GM18858 (cell line): ENCODE measurements at regions not wholly inside any gene's neighbourhood (a gene's known extent, or its start where the extent isn't known, plus 50 kb on each side); places are given as distances from the start of the nearest gene placed in this dataset.

Source experiments
- ATAC-seq: cut with Tn5 transposase; IDR thresholded peaks from one replicate; pipeline ENCODE4 v1.9.1; 2021; ENCODE audit not compliant: unreplicated experiment

GRCh38 chr20:10770753-10771152 is 97.0 kb upstream of the JAG1 start:
- no peak for ATAC-seq

GRCh38 chr20:10771435-10772140 is 97.8 kb upstream of the JAG1 start:
- ATAC-seq, result no peak

GRCh38 chr20:10774357-10774943 is 100.7 kb upstream of the JAG1 start:
- ATAC-seq, result no peak

GRCh38 chr20:10777710-10778109 is 103.9 kb upstream of the JAG1 start:
- no peak for ATAC-seq

- no peak for ATAC-seq
Measured at GRCh38 chr20:10779911-10780310, 106.1 kb upstream of the JAG1 start.

GRCh38 chr20:10780901-10781300 is 107.1 kb upstream of the JAG1 start:
- ATAC-seq, result no peak

- no peak for ATAC-seq
Measured at GRCh38 chr20:10781526-10781925, 107.7 kb upstream of the JAG1 start.

- ATAC-seq, result no peak
Measured at GRCh38 chr20:10783707-10784553, 110.1 kb upstream of the JAG1 start.

- no peak for ATAC-seq
Measured at GRCh38 chr20:10784554-10785183, 110.9 kb upstream of the JAG1 start.

GRCh38 chr20:10786678-10787077 is 112.9 kb upstream of the JAG1 start:
- no peak for ATAC-seq

- no peak for ATAC-seq
Measured at GRCh38 chr20:10788055-10788454, 114.3 kb upstream of the JAG1 start.

GRCh38 chr20:10788877-10789276 is 115.1 kb upstream of the JAG1 start:
- no peak for ATAC-seq

GRCh38 chr20:10789386-10789785 is 115.6 kb upstream of the JAG1 start:
- no peak for ATAC-seq

- no peak for ATAC-seq
Measured at GRCh38 chr20:10790013-10790412, 116.2 kb upstream of the JAG1 start.

GRCh38 chr20:10792291-10792690 is 118.5 kb upstream of the JAG1 start:
- ATAC-seq, result no peak

- ATAC-seq, result no peak
Measured at GRCh38 chr20:10793766-10794165, 120.0 kb upstream of the JAG1 start.

GRCh38 chr20:10794765-10795164 is 121.0 kb upstream of the JAG1 start:
- no peak for ATAC-seq

- ATAC-seq, result no peak
Measured at GRCh38 chr20:10795286-10796026, 121.7 kb upstream of the JAG1 start.

GRCh38 chr20:10798811-10799210 is 125.0 kb upstream of the JAG1 start:
- no peak for ATAC-seq

- no peak for ATAC-seq
Measured at GRCh38 chr20:10799735-10800134, 125.9 kb upstream of the JAG1 start.

- ATAC-seq, result no peak
Measured at GRCh38 chr20:10800288-10800687, 126.5 kb upstream of the JAG1 start.
